Effector memory CD8-positive, alpha-beta T cell (primary cell): ENCODE measurements at regions not wholly inside any gene's neighbourhood (a gene's known extent, or its start where the extent isn't known, plus 50 kb on each side); places are given as distances from the start of the nearest gene placed in this dataset.

Source experiments
- ATAC-seq: fragments of 150-1000 bp; cut with Tn5 transposase; replicated peaks from 2 replicates; pipeline ENCODE4 v1.10.0; 2021; ENCODE audit warnings: mild to moderate bottlenecking, moderate library complexity
- DNase-seq, 3 experiments: peaks; one replicate each; pipeline ENCODE4 v3.0.0; 2021
- H3K27ac Mint-ChIP-seq, 2 donors: one replicate each; pipeline ENCODE4 v1.8.0; 2022; ENCODE audit warnings: mild to moderate bottlenecking in 2 of 2, mixed read lengths in 2 of 2, moderate library complexity in 2 of 2
- H3K27me3 Mint-ChIP-seq, 2 donors: one replicate each; pipeline ENCODE4 v1.8.0; 2022; ENCODE audit warnings: mixed read lengths in 2 of 2
- H3K36me3 Mint-ChIP-seq: one replicate; pipeline ENCODE4 v1.8.0; 2022; ENCODE audit warnings: mild to moderate bottlenecking, moderate library complexity, mixed read lengths; ENCODE audit not compliant: insufficient read depth
- H3K4me1 Mint-ChIP-seq, 2 donors: one replicate each; pipeline ENCODE4 v1.8.0; 2022; ENCODE audit warnings: low read depth in 2 of 2, mixed read lengths in 2 of 2
- H3K4me3 Mint-ChIP-seq, 2 donors: one replicate each; pipeline ENCODE4 v1.8.0; 2022; ENCODE audit warnings: mild to moderate bottlenecking in 2 of 2, mixed read lengths in 2 of 2, moderate library complexity in 2 of 2
- H3K9me3 Mint-ChIP-seq, 2 donors: one replicate each; pipeline ENCODE4 v1.8.0; 2022; ENCODE audit warnings: mixed read lengths in 2 of 2

GRCh38 chr5:56337715-56338319 lies 104.7 kb upstream of the ANKRD55 start:
- DNase-seq (no peak), ATAC-seq (no peak)
- no peak overlapping the region for H3K27ac Mint-ChIP-seq
- no peaks in the 10 kb centered on the region for H3K36me3 Mint-ChIP-seq
- H3K4me1 Mint-ChIP-seq, result no peaks in the 10 kb centered on the region
- peaks cover 9 to 23% of the 10 kb centered on the region in 2 donors for H3K27me3 Mint-ChIP-seq
- peaks cover 0 to 2% of the 10 kb centered on the region in 2 donors for H3K9me3 Mint-ChIP-seq
- H3K4me3 Mint-ChIP-seq, result no peak overlapping the region

DNA sequence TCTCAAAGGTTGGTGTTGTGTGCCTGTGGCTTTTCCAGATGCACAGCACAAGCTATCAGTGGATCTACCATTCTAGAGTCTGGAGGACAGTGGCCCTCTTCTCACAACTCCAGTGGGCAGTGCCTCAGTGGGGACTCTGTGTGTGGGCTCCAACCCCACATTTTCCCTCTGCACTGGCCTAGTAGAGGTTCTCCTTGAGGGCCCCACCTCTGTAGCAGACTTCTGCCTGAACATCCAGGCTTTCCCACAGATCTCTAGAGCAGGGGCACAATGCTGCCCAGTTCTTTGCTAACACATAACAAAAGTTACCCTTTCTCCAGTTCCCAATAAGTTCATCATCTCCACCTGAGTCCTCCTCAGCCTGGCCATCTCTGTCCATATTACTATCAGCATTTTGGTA lies 102.1 kb upstream of the ANKRD55 start:
- Mint-ChIP-seq H3K4me1 (no peaks in the 10 kb centered on the region), H3K9me3 (peaks cover 0 to 2% of the 10 kb centered on the region in 2 donors), H3K27me3 (peaks cover 9 to 20% of the 10 kb centered on the region in 2 donors), H3K4me3 (no peak overlapping the region), H3K27ac (no peak overlapping the region), H3K36me3 (no peaks in the 10 kb centered on the region)
- ATAC-seq (no peak), DNase-seq (no peak)

- H3K4me3 Mint-ChIP-seq, result no peak overlapping the region
- H3K36me3 Mint-ChIP-seq, result no peaks in the 10 kb centered on the region
- no peak overlapping the region for H3K27ac Mint-ChIP-seq
- H3K27me3 Mint-ChIP-seq, result peaks cover 9 to 24% of the 10 kb centered on the region in 2 donors
- DNase-seq (no peak), ATAC-seq (no peak)
- peaks cover 10 to 20% of the 10 kb centered on the region in 2 donors for H3K4me1 Mint-ChIP-seq
- peaks cover 0 to 2% of the 10 kb centered on the region in 2 donors for H3K9me3 Mint-ChIP-seq
Measured at GRCh38 chr5:56330806-56331205, 97.7 kb upstream of the ANKRD55 start.

- ATAC-seq (no peak), DNase-seq (no peak)
- Mint-ChIP-seq H3K27ac (no peak overlapping the region), H3K4me1 (peaks cover 10 to 20% of the 10 kb centered on the region in 2 donors), H3K4me3 (no peak overlapping the region), H3K36me3 (no peaks in the 10 kb centered on the region), H3K9me3 (no peaks in the 10 kb centered on the region), H3K27me3 (peaks cover 14 to 18% of the 10 kb centered on the region in 2 donors)
Measured at GRCh38 chr5:56330167-56330566, 97.0 kb upstream of the ANKRD55 start.

DNA sequence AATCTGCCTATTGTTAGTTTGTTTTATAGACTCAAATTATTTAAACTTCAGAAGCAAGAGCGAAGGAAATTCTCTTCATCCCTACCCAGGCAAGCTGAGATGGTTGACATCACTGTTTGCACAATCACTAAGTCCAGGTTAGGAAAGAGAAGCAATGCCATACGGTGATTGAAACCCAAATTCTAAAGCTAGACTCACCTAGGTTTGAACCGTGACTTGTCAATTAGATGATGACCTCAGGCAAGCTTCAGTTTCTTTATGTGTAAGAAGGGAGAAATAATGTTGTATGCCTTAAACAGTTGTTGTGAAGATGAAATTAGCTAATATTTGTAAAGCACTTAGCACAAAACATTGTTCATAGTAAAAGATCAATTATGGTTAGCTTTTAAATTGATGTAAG lies 96.5 kb upstream of the ANKRD55 start:
- ATAC-seq (no peak), DNase-seq (no peak)
- Mint-ChIP-seq H3K9me3 (no peaks in the 10 kb centered on the region), H3K4me1 (peaks cover 10 to 20% of the 10 kb centered on the region in 2 donors), H3K4me3 (no peak overlapping the region), H3K36me3 (no peaks in the 10 kb centered on the region), H3K27ac (peak overlapping the region in 1 of 2 donors; percentile 35), H3K27me3 (peaks cover 15 to 18% of the 10 kb centered on the region in 2 donors)

GRCh38 chr5:56328753-56329560 lies 95.8 kb upstream of the ANKRD55 start:
- Mint-ChIP-seq H3K9me3 (no peaks in the 10 kb centered on the region), H3K27me3 (peaks cover 15 to 18% of the 10 kb centered on the region in 2 donors), H3K27ac (peak overlapping the region; percentile 35 to 46), H3K4me1 (peaks cover 10 to 20% of the 10 kb centered on the region in 2 donors), H3K4me3 (no peak overlapping the region), H3K36me3 (no peaks in the 10 kb centered on the region)
- DNase-seq, result no peak
- peak; percentile 77 for ATAC-seq

GRCh38 chr5:56327809-56328208 lies 94.7 kb upstream of the ANKRD55 start:
- H3K4me1 Mint-ChIP-seq, result peaks cover 10 to 20% of the 10 kb centered on the region in 2 donors
- peak overlapping the region in 1 of 2 donors; percentile 20 for H3K4me3 Mint-ChIP-seq
- ATAC-seq (peak; percentile 74), DNase-seq (peak in 1 of 3 experiments; percentile 3)
- H3K9me3 Mint-ChIP-seq, result no peaks in the 10 kb centered on the region
- H3K36me3 Mint-ChIP-seq, result no peaks in the 10 kb centered on the region
- peak overlapping the region in 1 of 2 donors; percentile 46 for H3K27ac Mint-ChIP-seq
- peaks cover 15 to 18% of the 10 kb centered on the region in 2 donors for H3K27me3 Mint-ChIP-seq

DNA sequence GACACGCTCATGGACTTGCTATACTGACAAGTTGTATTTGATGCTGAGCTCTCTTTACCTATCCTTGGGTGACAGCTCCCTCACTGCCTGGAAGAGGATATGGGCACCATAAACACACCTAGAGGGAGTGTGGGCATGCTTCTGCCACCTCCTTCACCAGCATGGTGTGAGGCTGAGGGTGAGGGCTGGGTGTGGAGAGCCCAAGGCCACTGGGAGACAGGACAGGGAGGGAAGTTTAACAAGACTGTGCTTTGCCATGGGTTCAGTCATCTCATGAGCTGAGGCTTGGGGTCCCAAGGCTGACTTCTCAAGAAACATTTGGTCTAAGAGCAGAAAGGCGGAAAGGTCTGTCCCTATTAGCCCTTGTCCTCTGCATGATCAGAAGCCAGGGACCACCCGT lies 93.6 kb upstream of the ANKRD55 start:
- no peak overlapping the region for H3K4me3 Mint-ChIP-seq
- peaks cover 15 to 18% of the 10 kb centered on the region in 2 donors for H3K27me3 Mint-ChIP-seq
- no peaks in the 10 kb centered on the region for H3K36me3 Mint-ChIP-seq
- ATAC-seq (no peak), DNase-seq (no peak)
- H3K9me3 Mint-ChIP-seq, result no peaks in the 10 kb centered on the region
- peaks cover 10 to 20% of the 10 kb centered on the region in 2 donors for H3K4me1 Mint-ChIP-seq
- H3K27ac Mint-ChIP-seq, result no peak overlapping the region

DNA sequence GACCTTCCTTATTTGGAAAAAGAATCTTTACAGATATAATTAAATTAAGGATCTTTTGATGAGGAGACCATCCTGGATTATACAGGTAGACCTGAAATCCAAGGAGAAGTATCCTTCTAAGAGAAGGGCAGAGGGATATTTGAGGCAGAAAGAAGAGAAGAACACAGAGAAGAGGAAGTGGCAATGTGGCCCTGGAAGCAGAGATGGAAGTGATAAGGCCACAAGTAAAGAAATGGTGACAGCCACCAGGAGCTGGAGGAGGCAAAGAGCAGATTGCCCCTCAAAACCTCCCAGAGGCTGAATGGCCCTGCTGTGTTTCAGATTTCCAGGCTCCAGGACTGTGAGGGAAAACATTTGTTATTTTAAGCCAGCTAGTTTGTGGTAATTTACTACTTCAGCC lies 93.0 kb upstream of the ANKRD55 start:
- Mint-ChIP-seq H3K4me3 (no peak overlapping the region), H3K9me3 (no peaks in the 10 kb centered on the region), H3K27me3 (peaks cover 15 to 18% of the 10 kb centered on the region in 2 donors), H3K27ac (no peak overlapping the region), H3K36me3 (no peaks in the 10 kb centered on the region), H3K4me1 (peaks cover 10 to 20% of the 10 kb centered on the region in 2 donors)
- no peak for ATAC-seq
- no peak for DNase-seq

DNA sequence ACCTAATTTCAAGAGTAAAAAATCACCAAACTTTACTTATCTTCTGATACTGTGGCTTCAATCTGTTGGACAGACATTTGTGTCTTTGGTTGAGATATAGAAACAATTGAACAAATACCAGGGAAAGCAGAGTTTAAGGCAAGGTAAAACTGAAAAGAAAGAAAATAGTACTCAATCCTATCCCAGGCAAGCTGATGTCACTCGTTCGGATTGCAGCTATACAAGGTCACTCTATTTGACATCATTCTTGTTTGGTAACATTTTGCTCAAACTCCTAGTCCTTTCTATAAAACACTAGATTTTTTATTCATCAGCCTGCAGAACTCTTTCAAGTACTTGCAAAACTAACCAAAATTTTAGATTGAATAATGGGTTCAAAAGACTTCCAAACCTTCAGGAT lies 91.9 kb upstream of the ANKRD55 start:
- no peaks in the 10 kb centered on the region for H3K36me3 Mint-ChIP-seq
- peaks cover 13 to 15% of the 10 kb centered on the region in 2 donors for H3K27me3 Mint-ChIP-seq
- H3K9me3 Mint-ChIP-seq, result no peaks in the 10 kb centered on the region
- peaks cover 10 to 20% of the 10 kb centered on the region in 2 donors for H3K4me1 Mint-ChIP-seq
- no peak overlapping the region for H3K4me3 Mint-ChIP-seq
- ATAC-seq (no peak), DNase-seq (no peak)
- no peak overlapping the region for H3K27ac Mint-ChIP-seq

DNA sequence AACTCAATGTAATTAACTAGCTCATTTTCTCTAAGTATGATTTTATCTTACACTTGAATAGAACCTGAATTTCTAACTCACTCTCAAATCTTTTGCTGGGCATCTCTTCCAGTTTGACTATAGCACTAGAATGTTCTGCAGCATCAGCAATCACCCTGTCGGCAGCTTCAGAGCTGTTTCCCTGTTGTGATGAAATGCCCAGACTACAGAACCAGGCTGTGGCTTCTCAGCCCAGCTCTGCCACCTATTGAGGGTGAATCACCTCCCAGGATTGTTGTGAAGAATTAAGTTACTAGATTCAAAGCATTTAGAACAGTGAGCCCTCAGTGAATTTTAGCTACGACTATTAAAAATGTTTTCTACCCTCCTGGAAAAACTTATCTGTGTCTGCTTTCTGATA lies 90.4 kb upstream of the ANKRD55 start:
- no peak for DNase-seq
- peaks cover 13 to 15% of the 10 kb centered on the region in 2 donors for H3K27me3 Mint-ChIP-seq
- ATAC-seq, result no peak
- no peak overlapping the region for H3K4me3 Mint-ChIP-seq
- no peaks in the 10 kb centered on the region for H3K9me3 Mint-ChIP-seq
- peaks cover 5 to 8% of the 10 kb centered on the region in 2 donors for H3K4me1 Mint-ChIP-seq
- no peak overlapping the region for H3K27ac Mint-ChIP-seq
- H3K36me3 Mint-ChIP-seq, result no peaks in the 10 kb centered on the region

- no peak for ATAC-seq
- H3K4me1 Mint-ChIP-seq, result peaks cover 0 to 3% of the 10 kb centered on the region in 2 donors
- no peak overlapping the region for H3K4me3 Mint-ChIP-seq
- no peak overlapping the region for H3K27ac Mint-ChIP-seq
- peaks cover 9 to 15% of the 10 kb centered on the region in 2 donors for H3K27me3 Mint-ChIP-seq
- no peaks in the 10 kb centered on the region for H3K9me3 Mint-ChIP-seq
- H3K36me3 Mint-ChIP-seq, result no peaks in the 10 kb centered on the region
- no peak for DNase-seq
Measured at GRCh38 chr5:56322592-56322991, 89.5 kb upstream of the ANKRD55 start.

- Mint-ChIP-seq H3K36me3 (no peaks in the 10 kb centered on the region), H3K27me3 (peaks cover 0 to 7% of the 10 kb centered on the region in 2 donors), H3K4me3 (no peak overlapping the region), H3K9me3 (no peaks in the 10 kb centered on the region), H3K4me1 (no peaks in the 10 kb centered on the region), H3K27ac (no peak overlapping the region)
- ATAC-seq (no peak), DNase-seq (no peak)
Measured at GRCh38 chr5:56321236-56321881, 88.2 kb upstream of the ANKRD55 start.
